Kidney (tissue), 13 donors: ENCODE measurements at regions not wholly inside any gene's neighbourhood (a gene's known extent, or its start where the extent isn't known, plus 50 kb on each side); places are given as distances from the start of the nearest gene placed in this dataset.

ENCODE experiments used
- DNase-seq, 5 donors: peaks; one replicate each; pipeline ENCODE4 v3.0.0-alpha.2; 2013 to 2020
- FAIRE-seq: peaks from 2 replicates; lab custom pipeline; 2012; peaks lifted over from hg19 to GRCh38; lab: Jason Lieb, UNC
- H3K27ac ChIP-seq, 2 donors: one replicate each; pipeline ENCODE4 v1.7.0; 2013; ENCODE audit warnings: low read depth in 2 of 2, low read length in 2 of 2, inconsistent platforms in 1 of 2
- H3K27me3 ChIP-seq: one replicate; pipeline ENCODE4 v1.7.1; 2013; ENCODE audit warnings: low read length, inconsistent platforms; ENCODE audit not compliant: control insufficient read depth, insufficient read depth
- H3K36me3 ChIP-seq, 3 donors: one replicate each; pipeline versions ENCODE4 v1.7.0 to v1.7.1; 2013; ENCODE audit warnings: low read length in 3 of 3, control low read depth in 1 of 3, inconsistent platforms in 1 of 3; ENCODE audit not compliant: insufficient read depth in 3 of 3, control insufficient read depth in 2 of 3
- H3K4me1 ChIP-seq, 3 donors: one replicate each; pipeline versions ENCODE4 v1.7.0 to v1.7.1; 2013; ENCODE audit warnings: low read length in 3 of 3, inconsistent platforms in 1 of 3, low read depth in 1 of 3; ENCODE audit not compliant: control insufficient read depth in 2 of 3, insufficient read depth in 2 of 3
- H3K4me3 ChIP-seq, 3 donors: one replicate each; pipeline versions ENCODE4 v1.7.0 to v1.8.1; 2013; ENCODE audit warnings: low read length in 3 of 3, control low read depth in 1 of 3, inconsistent platforms in 1 of 3
- H3K9ac ChIP-seq, 3 donors: one replicate each; pipeline versions ENCODE4 v1.7.0 to v1.7.1; 2013; ENCODE audit warnings: low read length in 3 of 3, control low read depth in 1 of 3, inconsistent platforms in 1 of 3
- H3K9me3 ChIP-seq, 3 donors: one replicate each; pipeline versions ENCODE4 v1.7.0 to v1.7.1; 2013; ENCODE audit warnings: low read length in 3 of 3, control low read depth in 1 of 3, inconsistent platforms in 1 of 3; ENCODE audit not compliant: control insufficient read depth in 2 of 3, insufficient read depth in 1 of 3
- CTCF ChIP-seq: IDR thresholded peaks from 3 replicates; pipeline ENCODE4 v1.5.1; 2012; ENCODE audit warnings: mild to moderate bottlenecking, moderate library complexity, borderline replicate concordance; ENCODE audit not compliant: insufficient read depth; ENCODE audit errors: extremely low read depth
- intact Hi-C: fragments of 100-400 bp; cut with DNase I; formaldehyde crosslinking; loops from one replicate; pipeline ENCODE4 v1.11.1; 2022
- donor health status: control.
- donor health status: control.
- donor health status: control.
- donor health status: control.
- donor health status: control.
- donor health status: DM: yes; HTN: yes; CAD: no.
- donor health status: Normal renal cell carcinoma (clear cell type).

GRCh38 chr3:16665282-16665741 is 60.1 kb upstream of the DAZL start:
- H3K4me1 ChIP-seq = no peaks in the 10 kb centered on the region
- no peaks in the 10 kb centered on the region for H3K36me3 ChIP-seq
- no peak overlapping the region for H3K9ac ChIP-seq
- DNase-seq (peak in 3 of 5 donors; percentile 12 to 56 (median 51)), FAIRE-seq (no peak)
- H3K9me3 ChIP-seq = no peaks in the 10 kb centered on the region
- intact Hi-C loops = no loop called here
- H3K27me3 ChIP-seq = no peaks in the 10 kb centered on the region
- TF ChIP-seq CTCF = no peak
- H3K4me3 ChIP-seq = no peak overlapping the region
- H3K27ac ChIP-seq = no peak overlapping the region

- Histone ChIP-seq H3K9me3 (no peaks in the 10 kb centered on the region), H3K27me3 (no peaks in the 10 kb centered on the region), H3K4me3 (no peak overlapping the region), H3K4me1 (no peaks in the 10 kb centered on the region), H3K9ac (no peak overlapping the region), H3K36me3 (no peaks in the 10 kb centered on the region), H3K27ac (no peak overlapping the region)
- FAIRE-seq (no peak), DNase-seq (no peak)
- intact Hi-C loops = no loop called here
- no peak for TF ChIP-seq CTCF
Measured at GRCh38 chr3:16666206-16666605, 61.0 kb upstream of the DAZL start.

- intact Hi-C loops = no loop called here
- no peak for DNase-seq
- Histone ChIP-seq H3K4me1 (no peaks in the 10 kb centered on the region), H3K27ac (no peak overlapping the region), H3K4me3 (no peak overlapping the region), H3K9ac (no peak overlapping the region), H3K36me3 (no peaks in the 10 kb centered on the region), H3K27me3 (no peaks in the 10 kb centered on the region), H3K9me3 (no peaks in the 10 kb centered on the region)
- FAIRE-seq = no peak
- TF ChIP-seq CTCF = no peak
Measured at GRCh38 chr3:16667633-16668032, 62.4 kb upstream of the DAZL start.

GRCh38 chr3:16668776-16669545 is 63.7 kb upstream of the DAZL start:
- Histone ChIP-seq H3K4me1 (no peaks in the 10 kb centered on the region), H3K27me3 (no peaks in the 10 kb centered on the region), H3K36me3 (no peaks in the 10 kb centered on the region), H3K4me3 (no peak overlapping the region), H3K9me3 (no peaks in the 10 kb centered on the region), H3K27ac (no peak overlapping the region), H3K9ac (no peak overlapping the region)
- DNase-seq (no peak), FAIRE-seq (no peak)
- intact Hi-C loops = no loop called here
- TF ChIP-seq CTCF = no peak
